NCI-H526 (cell line): ENCODE measurements at regions not wholly inside any gene's neighbourhood (a gene's known extent, or its start where the extent isn't known, plus 50 kb on each side); places are given as distances from the start of the nearest gene placed in this dataset.

Experiments
- DNase-seq, 2 experiments: peaks; one replicate each; lab custom pipeline; 2025; lab: John Stamatoyannopoulos, UW

GRCh38 chr13:79778741-79779460 lies 297.9 kb downstream of the NDFIP2 start:
- DNase-seq = no peak

DNA sequence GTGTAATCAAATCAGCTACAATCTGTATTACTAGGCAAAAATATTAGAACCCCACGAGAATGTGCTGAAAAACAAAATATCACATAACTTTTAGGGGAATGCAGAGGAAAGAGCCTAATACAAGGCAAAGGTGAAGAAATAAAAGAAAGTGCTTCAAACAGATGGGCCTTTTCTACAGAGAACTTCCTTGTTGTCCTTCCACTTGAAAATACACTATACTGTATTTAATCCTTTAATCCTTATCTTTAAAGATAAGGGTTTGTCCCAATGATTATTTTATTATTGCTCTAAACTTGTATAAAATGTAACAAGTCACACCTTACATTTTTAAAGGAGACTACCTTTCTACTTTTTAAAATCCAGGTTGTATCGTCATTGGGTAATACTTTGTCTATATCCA lies 296.5 kb downstream of the NDFIP2 start:
- no peak for DNase-seq

DNA sequence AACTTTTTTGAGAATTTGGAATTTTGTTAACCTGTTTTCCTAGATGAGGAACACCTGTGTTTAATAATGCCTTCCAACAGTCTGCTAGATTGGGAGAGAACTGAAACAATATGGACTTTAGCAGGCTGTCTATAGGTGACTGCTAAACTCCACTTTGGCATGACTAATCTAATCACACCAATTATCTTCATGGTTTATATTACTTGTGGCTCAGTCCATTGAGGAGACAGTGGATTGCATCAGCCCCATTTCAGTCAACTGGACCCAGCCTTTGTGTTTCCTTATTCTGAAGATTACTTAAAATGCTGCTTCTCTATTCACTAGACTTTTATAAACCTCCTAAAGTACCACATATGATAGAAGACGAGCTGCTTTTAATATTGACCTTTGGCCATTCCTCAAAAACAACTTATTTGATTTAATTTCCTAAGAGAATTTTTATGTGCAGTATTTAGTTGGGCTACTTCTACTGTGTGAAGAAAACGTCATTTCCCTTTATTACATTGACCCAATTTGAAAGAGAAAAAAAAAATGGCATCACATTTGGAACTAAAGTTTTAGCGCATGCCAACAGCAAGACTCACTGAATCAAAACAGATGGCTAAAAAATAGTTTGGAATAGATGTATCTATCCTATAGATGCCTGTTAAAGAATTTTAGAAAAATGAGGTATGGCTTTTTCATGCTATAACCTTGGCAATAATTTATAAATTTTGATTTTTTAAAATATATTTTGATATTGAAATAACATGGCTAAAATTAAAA lies 295.8 kb downstream of the NDFIP2 start:
- DNase-seq = no peak

DNA sequence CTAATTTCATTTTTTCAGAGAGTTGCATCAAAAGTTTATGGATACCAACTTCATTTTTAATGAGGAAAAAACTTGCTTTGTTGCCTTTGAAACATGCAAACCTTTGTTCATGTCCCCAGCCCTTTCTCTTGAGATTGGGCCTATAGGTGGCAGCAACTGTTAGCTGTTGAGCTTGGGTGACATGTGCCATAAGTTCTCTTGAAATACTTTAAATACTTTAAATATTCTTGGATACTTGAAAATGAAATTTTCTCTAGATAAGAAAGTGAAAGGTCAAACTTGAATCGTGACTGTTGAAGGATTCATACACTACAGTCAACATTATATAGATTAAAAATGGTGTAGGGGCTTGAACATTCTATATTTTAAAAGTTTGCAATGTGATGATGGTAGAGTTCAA lies 294.9 kb downstream of the NDFIP2 start:
- peak; percentile 17 to 49 for DNase-seq

- no peak for DNase-seq
These were observed 291.9 kb downstream of the NDFIP2 start for GRCh38 chr13:79772811-79773210.

DNA sequence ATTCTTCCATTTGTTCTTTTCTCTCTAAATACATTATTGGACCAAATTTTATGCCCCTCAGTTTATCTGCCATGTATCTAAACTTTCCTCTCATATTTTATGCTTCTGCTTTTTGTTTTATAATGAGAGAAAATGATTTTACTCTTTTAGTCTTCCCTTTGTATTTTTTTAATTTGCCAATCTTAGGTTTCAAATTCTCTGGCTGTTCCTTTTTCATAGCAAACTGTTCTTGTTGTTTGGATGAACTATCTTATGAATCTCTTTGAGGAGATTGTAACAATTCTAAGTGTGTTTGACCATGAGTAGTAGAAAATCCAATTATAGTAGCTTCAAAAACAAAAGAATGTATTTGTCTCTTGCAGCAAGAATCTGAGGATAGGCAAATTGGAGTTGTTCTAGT lies 290.5 kb downstream of the NDFIP2 start:
- no peak for DNase-seq

DNA sequence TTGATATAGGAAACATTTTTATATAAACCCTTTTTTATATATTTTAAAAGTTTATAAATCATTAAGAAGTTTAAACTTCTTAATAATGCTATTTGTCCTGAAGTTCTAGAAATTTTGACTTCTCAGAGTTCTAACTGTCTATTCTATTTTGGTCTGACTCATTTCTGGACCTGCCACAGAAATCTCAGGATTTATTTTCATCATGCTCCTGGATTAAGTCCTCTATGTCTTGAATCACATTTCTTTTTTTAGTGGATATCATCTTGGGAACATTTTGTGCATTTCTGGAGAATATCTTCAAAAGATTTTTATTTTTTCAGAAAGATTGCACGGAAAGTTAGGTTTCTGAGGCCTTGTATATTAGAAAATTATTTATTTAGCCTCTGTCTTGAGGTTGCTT lies 289.1 kb downstream of the NDFIP2 start:
- no peak for DNase-seq

- DNase-seq = no peak
These were observed 286.2 kb downstream of the NDFIP2 start for GRCh38 chr13:79767126-79767525.

DNA sequence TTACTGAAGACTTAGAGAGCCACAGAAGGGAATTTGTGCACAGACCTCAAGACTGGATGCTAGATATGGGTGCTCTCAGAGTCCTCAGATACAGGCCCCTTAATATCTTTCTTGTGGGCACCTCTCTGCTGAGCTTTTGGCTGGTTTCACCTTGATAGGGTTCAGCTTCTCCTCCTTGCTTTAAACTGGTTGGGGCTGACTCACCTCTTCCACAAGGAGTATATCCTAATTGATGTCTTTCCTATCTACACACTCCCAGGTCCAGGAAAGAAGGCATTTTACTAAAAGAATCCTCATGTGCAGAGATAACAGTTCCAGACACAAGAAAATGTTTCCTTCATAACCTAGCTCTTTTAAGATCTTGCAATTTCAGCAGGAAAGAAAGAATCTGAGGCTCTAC lies 284.4 kb downstream of the NDFIP2 start:
- DNase-seq = no peak

GRCh38 chr13:79749984-79750551 lies 269.1 kb downstream of the NDFIP2 start:
- DNase-seq = no peak

DNA sequence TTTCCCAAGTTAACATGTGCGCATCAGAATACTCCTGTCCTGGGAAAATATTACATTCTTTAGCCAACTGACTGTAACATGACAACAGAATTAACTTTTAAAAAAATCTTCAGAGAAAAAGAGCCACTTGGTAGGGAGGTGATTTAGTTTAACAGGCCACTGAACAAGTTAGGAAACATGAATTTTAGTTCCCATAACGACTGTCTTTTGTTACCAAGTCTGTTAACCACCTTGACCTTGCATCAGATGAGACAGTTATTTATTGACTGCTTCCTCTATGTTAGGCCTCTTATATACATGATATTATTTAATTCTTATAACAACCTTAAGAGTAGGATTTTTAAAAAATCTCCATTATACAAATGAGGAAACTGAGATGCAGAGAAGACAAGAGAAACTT lies 268.6 kb downstream of the NDFIP2 start:
- no peak for DNase-seq

GRCh38 chr13:79745081-79745480 lies 264.1 kb downstream of the NDFIP2 start:
- DNase-seq = no peak

DNA sequence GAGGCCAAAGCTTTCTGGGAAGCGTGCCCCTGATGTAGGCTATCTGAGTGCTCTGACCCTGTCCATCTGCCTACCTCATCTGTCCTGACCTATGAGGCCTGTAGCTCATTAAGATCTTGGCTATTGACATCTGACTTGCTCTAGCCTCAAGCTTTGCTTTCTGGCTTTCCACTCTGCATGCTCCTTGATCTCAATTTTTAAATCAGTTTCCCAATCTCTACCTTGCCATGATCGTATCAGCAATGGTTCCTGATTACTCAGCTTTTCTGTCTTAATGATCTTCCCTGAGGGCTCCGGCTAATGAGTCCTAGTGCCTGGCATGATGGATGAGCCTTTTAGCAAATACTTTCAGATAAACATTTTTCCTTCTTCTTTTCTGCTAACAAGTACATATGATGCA lies 262.0 kb downstream of the NDFIP2 start:
- DNase-seq = no peak

DNA sequence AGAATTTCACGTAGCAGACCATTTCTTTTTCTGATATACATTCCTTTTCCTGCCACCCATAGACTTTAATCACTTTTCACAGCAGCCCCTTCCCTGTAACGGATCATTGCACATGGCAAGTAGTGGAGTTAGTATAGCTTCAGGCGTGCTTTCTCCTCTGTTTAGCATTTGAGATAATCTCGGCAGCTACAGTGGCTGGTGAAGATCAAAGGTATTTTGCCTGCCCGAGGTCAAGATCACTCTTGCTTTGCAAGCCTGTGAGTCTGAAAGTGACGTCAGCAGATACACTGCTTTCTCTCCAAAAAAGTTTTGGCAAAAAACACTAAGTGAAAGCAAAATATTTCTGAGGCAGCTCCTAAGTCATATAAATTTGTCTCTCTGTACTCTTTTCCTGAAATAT lies 260.0 kb downstream of the NDFIP2 start:
- no peak for DNase-seq

DNA sequence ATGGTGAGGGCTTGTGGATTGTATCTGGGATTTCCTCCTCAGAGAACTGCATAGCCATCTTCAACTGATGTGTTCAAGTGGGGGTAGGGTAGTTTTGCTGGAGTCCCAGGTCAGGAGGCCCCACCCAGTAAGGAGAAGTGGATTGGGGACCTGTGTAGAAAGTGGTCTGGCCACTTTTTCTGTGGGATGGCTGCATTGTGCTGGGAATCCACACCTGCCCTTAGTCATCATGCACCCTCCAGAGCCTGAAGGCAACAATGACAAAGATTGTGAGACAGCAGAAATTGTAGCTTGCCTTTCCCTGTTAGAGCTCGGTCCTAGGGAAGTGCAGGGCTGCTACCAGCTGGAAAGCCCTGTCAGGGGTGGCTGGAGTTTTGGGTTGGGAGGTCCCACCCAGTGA lies 255.4 kb downstream of the NDFIP2 start:
- DNase-seq = no peak

DNA sequence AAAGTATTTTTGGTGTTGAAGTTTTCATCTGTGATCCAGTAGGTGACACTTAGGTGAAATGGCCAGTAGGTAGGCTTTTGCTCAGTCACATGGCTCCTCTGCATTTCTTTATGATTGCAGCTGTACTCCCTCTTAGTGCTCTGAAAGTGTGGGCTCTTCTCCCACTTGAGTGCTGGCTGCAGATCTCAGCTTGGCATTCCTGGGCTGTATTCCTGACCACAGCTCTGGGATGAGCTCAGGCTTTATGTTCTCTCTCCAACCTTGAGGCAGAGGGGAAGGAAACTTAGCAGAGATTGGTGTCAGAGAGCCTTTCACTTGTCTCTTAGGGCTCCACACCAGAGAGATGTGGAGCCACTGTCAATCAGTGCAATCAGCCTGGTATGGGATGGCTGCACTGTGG lies 254.3 kb downstream of the NDFIP2 start:
- no peak for DNase-seq

DNA sequence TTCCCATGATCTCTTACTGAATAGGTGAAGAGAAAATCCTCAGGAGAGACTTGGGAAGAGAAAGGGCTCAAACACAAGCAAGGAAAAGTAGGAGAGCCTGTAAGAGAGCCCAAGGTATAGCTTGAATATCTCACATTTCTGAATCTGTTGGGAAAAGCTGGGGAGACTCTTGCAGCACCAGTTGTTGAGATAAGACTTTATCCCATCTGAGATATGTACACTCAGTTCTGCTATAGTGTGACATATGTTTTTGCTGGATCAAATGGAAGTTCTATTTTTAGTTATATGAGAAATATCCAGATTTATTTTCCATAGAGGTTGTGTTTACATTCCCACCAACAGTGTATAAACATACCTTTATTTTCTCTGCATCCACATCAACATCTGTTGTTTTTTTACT lies 246.1 kb downstream of the NDFIP2 start:
- no peak for DNase-seq

DNA sequence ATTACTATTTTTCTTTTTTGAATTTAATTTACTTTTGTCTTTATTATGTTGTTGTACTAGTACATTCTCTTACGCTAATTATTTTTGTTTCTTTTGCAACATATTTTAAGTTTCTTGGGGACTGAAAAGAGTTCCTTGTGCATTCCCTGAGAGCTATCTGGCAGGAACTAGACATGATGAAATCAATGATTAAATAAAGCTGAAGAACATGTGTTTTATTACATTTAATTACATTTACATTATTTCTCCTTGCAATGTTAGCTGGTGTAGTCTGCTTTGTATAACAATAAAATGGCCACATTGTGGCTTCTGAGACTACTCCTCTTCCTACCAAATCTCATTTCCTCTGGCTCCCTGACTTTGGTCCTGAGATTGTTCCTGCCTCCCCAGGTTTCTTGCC lies 244.9 kb downstream of the NDFIP2 start:
- DNase-seq = no peak

GRCh38 chr13:79724348-79725103 lies 243.6 kb downstream of the NDFIP2 start:
- DNase-seq = peak; percentile 54 to 60

DNA sequence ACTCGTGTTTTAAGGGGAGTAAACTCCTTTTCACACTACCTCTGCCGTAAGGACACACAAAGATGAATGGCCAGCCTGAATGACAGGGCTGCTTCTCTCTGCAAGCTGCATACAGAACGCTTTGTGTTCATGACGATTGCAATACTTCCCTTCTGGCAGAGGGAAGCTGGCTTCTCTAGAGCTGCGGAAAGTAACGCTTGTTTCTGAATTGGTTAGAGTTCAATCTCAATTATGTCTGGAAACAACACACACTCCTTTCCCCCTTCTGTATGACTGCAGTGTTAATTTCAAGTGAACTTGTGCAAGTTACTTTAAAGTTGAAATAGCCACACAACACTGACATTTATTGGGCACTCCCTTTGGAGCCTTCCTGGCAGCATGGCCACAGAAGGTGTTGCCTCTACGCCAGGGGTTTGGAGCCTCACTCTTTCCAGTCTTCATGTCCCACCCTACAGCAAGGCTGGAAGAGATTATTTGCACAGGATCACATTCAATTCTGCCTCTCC lies 242.6 kb downstream of the NDFIP2 start:
- DNase-seq = no peak

DNA sequence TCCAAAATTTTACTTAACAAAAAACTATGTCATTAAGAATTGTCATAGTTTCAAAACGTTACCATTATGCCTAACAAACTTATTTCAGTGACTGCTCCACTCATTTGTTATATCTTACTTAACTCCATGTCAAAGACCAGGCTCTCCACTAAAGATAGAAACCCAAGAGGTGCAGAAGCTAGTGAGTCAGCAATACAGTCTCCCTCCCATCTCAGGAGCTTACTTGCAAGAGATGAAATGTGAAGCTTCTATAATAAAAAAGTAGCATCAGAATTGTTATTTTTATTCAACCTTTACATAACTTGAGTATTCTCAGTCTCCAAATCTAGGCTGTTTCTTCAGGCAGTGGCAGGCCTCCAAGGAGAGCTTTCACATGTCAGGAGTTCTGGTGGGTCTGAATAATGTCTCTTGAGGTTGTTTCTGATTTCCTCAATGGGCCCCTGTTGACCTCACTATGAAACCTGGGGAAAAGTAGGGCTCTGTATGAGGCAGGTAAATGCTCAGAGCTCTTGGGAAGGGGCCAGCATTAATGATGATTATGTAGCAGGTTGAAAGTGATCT lies 242.0 kb downstream of the NDFIP2 start:
- no peak for DNase-seq

DNA sequence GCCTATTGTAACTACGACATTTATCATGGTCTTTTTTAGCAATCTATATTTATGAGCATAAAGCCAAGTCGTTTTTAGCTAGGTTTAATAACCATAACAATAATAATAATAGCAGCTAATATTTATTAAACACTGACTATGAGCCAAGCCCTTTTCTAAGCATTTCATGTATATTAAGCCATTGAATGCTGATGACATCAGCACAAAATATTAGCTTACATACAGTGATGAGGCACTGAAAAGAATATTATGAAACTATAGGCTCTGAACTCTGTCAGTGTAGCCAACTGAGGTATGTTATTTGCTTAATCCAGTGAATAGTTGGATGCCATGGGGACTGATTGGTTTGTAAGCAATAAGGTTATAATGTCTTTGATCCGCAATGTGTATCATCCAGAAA lies 235.2 kb downstream of the NDFIP2 start:
- DNase-seq = no peak
